NCI-H2081 (cell line): ENCODE measurements at regions not wholly inside any gene's neighbourhood (a gene's known extent, or its start where the extent isn't known, plus 50 kb on each side); places are given as distances from the start of the nearest gene placed in this dataset.
A peak's percentile ranks its signal among the peaks of the same experiment; 100 is the strongest.

Experiments used
- DNase-seq, 2 experiments: peaks; one replicate each; lab custom pipeline; 2025; lab: John Stamatoyannopoulos, UW

- DNase-seq, result no peak
Observed at GRCh38 chr4:137203601-137204000, 328.7 kb downstream of the PCDH18 start.

- DNase-seq, result peak in 1 of 2 experiments; percentile 67
Observed at GRCh38 chr4:137200322-137200721, 332.0 kb downstream of the PCDH18 start.

GRCh38 chr4:137198791-137199190, 333.5 kb downstream of the PCDH18 start:
- DNase-seq, result no peak

- no peak for DNase-seq
Observed at GRCh38 chr4:137194670-137195069, 337.6 kb downstream of the PCDH18 start.

- DNase-seq, result no peak
Observed at GRCh38 chr4:137193564-137193963, 338.7 kb downstream of the PCDH18 start.

GRCh38 chr4:137181293-137181899, 350.9 kb downstream of the PCDH18 start:
- no peak for DNase-seq

GRCh38 chr4:137180349-137180748, 351.9 kb downstream of the PCDH18 start:
- no peak for DNase-seq

GRCh38 chr4:137156807-137157206, 375.5 kb downstream of the PCDH18 start:
- no peak for DNase-seq

GRCh38 chr4:137156054-137156453, 376.2 kb downstream of the PCDH18 start:
- DNase-seq, result no peak

- DNase-seq, result no peak
Observed at GRCh38 chr4:137131201-137131600, 401.1 kb downstream of the PCDH18 start.

GRCh38 chr4:137129845-137130244, 402.4 kb downstream of the PCDH18 start:
- no peak for DNase-seq

GRCh38 chr4:137129441-137129840, 402.9 kb downstream of the PCDH18 start:
- DNase-seq, result no peak

- DNase-seq, result peak in 1 of 2 experiments; percentile 2
Observed at GRCh38 chr4:137125011-137125410, 407.3 kb downstream of the PCDH18 start.

- peak; percentile 30 to 73 for DNase-seq
Observed at GRCh38 chr4:137124278-137124932, 407.9 kb downstream of the PCDH18 start.

GRCh38 chr4:137122876-137123275, 409.4 kb downstream of the PCDH18 start:
- DNase-seq, result no peak

GRCh38 chr4:137116144-137116543, 416.1 kb downstream of the PCDH18 start:
- DNase-seq, result no peak

GRCh38 chr4:137106733-137107132, 425.6 kb downstream of the PCDH18 start:
- DNase-seq, result no peak

- DNase-seq, result no peak
Observed at GRCh38 chr4:137106287-137106686, 426.0 kb downstream of the PCDH18 start.

- no peak for DNase-seq
Observed at GRCh38 chr4:137090951-137091350, 441.3 kb downstream of the PCDH18 start.

GRCh38 chr4:137083571-137084135, 448.6 kb downstream of the PCDH18 start:
- no peak for DNase-seq

GRCh38 chr4:137082061-137082460, 450.2 kb downstream of the PCDH18 start:
- no peak for DNase-seq

- no peak for DNase-seq
Observed at GRCh38 chr4:137076908-137077307, 455.4 kb downstream of the PCDH18 start.

- no peak for DNase-seq
Observed at GRCh38 chr4:137075586-137075985, 456.7 kb downstream of the PCDH18 start.

- DNase-seq, result no peak
Observed at GRCh38 chr4:137070614-137071013, 461.7 kb downstream of the PCDH18 start.
